Large intestine (tissue), 3 donors: ENCODE measurements at regions not wholly inside any gene's neighbourhood (a gene's known extent, or its start where the extent isn't known, plus 50 kb on each side); places are given as distances from the start of the nearest gene placed in this dataset.
A peak's percentile ranks its signal among the peaks of the same experiment; 100 is the strongest.

Experiments
- DNase-seq, 2 donors: peaks; one replicate each; pipeline versions ENCODE4 v3.0.0 to v3.0.0-alpha.2; 2013
- H3K27ac ChIP-seq: one replicate; pipeline ENCODE4 v1.5.1; 2013; ENCODE audit warnings: low read length
- H3K27me3 ChIP-seq: 2 replicates; pipeline ENCODE4 v1.6.1; 2013; ENCODE audit warnings: low read length; ENCODE audit not compliant: control insufficient read depth, insufficient read depth
- H3K36me3 ChIP-seq: 2 replicates; pipeline ENCODE4 v1.6.1; 2013; ENCODE audit warnings: low read length; ENCODE audit not compliant: control insufficient read depth, insufficient read depth
- H3K4me1 ChIP-seq: one replicate; pipeline ENCODE4 v1.6.1; 2013; ENCODE audit warnings: low read length; ENCODE audit not compliant: control insufficient read depth, insufficient read depth
- H3K4me3 ChIP-seq: one replicate; pipeline ENCODE4 v1.5.1; 2013; ENCODE audit warnings: low read length
- H3K9me3 ChIP-seq: one replicate; pipeline ENCODE4 v1.6.1; 2013; ENCODE audit warnings: mild to moderate bottlenecking, low read depth, low read length, moderate library complexity; ENCODE audit not compliant: control insufficient read depth
- WGBS: methylation state at CpG from one replicate; pipeline ENCODE4 v1.1.5; 2013; ENCODE audit warnings: low lambda C conversion rate; ENCODE audit not compliant: insufficient coverage; 5-methylcytosine and 5-hydroxymethylcytosine counted together

DNA sequence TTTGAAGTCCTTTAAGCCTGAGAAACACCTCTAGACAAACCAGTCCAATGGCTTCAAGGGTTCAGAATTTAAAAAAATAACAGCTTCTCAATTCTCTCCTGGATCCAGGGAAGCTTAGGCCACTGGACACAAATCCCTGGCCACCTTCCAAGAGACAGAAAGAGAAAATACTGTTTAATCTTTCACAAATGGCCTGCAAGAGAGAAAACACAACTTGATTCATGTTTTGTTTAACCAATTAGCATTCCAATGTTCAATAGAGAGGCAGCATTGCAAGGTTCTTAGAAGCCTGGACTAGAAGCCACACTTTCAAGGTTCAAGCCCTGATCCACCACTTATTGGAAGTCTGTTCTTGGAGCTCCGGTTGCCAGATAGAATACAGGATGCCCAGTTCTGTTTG is 109.0 kb upstream of the PARD3B start:
- no peaks in the 10 kb centered on the region for H3K4me1 ChIP-seq
- H3K27ac ChIP-seq, result no peak overlapping the region
- H3K9me3 ChIP-seq, result peaks cover 9% of the 10 kb centered on the region
- H3K27me3 ChIP-seq, result no peaks in the 10 kb centered on the region
- no peak overlapping the region for H3K4me3 ChIP-seq
- no peaks in the 10 kb centered on the region for H3K36me3 ChIP-seq
- DNase-seq, result no peak
- no CpG with 5 or more reads among the region's 1 CpG for WGBS

DNA sequence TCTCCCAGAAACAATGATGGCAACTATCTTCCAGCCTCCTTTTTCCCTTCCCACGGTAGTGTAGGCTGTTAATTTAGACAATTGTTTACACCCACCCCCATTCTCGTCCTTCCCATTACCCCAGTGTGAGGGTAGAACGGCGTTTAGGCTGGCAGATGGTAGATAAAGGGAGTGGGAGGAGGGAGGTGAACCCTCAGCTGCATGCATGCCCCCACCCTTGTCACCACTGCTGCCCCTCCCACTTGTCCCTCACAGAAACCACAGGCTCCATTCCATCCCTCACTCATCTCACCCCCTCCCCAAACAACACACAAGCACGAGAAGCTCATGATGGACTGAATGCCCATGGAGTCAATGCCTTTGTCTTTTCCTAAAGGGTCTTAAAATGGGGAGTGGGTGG is 107.9 kb upstream of the PARD3B start:
- WGBS, result no CpG with 5 or more reads among the region's 5 CpGs

GRCh38 chr2:204437815-204438756 is 107.2 kb upstream of the PARD3B start:
- Histone ChIP-seq H3K27me3 (no peaks in the 10 kb centered on the region), H3K4me1 (no peaks in the 10 kb centered on the region), H3K27ac (no peak overlapping the region), H3K9me3 (peaks cover 3% of the 10 kb centered on the region), H3K4me3 (no peak overlapping the region), H3K36me3 (no peaks in the 10 kb centered on the region)
- no peak for DNase-seq
- WGBS, result 94% methylated on average over 3 of the region's 18 CpGs

More for the DNA sequence above, 107.9 kb upstream of the PARD3B start:
- Histone ChIP-seq H3K27me3 (no peaks in the 10 kb centered on the region), H3K27ac (no peak overlapping the region), H3K9me3 (peaks cover 4% of the 10 kb centered on the region), H3K4me1 (no peaks in the 10 kb centered on the region), H3K36me3 (no peaks in the 10 kb centered on the region), H3K4me3 (no peak overlapping the region)
- DNase-seq, result no peak

DNA sequence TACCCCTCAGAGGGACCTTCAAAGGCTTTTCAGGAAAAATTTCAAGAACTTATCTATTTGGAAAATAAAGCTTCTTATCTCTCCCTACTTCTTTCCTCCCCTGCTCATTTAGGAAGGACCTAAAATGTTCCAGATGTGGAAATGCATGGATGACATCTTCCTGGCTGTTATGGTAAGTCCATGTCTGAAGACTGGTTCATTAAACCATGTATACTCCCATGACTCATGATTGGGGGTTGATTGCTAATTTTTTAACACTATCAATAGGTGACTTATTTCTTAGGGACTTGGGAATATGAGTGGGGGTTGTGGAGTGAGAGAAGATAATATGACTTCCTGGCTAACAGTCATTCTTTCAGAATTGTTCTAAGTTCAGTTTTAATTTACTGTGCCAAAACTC is 104.0 kb upstream of the PARD3B start:
- Histone ChIP-seq H3K9me3 (no peaks in the 10 kb centered on the region), H3K27ac (no peak overlapping the region), H3K27me3 (no peaks in the 10 kb centered on the region), H3K4me1 (no peaks in the 10 kb centered on the region), H3K36me3 (no peaks in the 10 kb centered on the region), H3K4me3 (no peak overlapping the region)
- DNase-seq, result no peak

DNA sequence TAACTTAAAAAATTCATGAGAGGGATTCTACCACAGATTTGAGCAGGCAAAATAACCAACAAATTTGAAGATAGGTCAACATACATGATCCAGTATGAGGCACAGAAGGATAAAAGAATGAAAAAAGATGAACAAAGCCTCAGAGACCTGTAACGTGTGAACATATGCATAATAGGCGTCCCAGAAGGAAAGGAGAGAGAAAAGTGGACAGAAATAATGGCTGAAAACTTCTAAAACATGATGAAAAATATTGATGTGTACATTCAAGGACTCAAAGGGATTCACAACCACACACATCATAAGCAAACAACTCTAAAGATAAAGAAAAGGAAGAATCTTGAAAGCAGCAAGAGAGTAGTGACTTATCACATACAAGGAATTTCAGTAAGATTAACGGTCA is 100.1 kb upstream of the PARD3B start:
- no peaks in the 10 kb centered on the region for H3K27me3 ChIP-seq
- no peak overlapping the region for H3K27ac ChIP-seq
- no peaks in the 10 kb centered on the region for H3K9me3 ChIP-seq
- 95% methylated on average over 3 of the region's 3 CpGs for WGBS
- H3K36me3 ChIP-seq, result no peaks in the 10 kb centered on the region
- no peaks in the 10 kb centered on the region for H3K4me1 ChIP-seq
- no peak overlapping the region for H3K4me3 ChIP-seq
- no peak for DNase-seq

DNA sequence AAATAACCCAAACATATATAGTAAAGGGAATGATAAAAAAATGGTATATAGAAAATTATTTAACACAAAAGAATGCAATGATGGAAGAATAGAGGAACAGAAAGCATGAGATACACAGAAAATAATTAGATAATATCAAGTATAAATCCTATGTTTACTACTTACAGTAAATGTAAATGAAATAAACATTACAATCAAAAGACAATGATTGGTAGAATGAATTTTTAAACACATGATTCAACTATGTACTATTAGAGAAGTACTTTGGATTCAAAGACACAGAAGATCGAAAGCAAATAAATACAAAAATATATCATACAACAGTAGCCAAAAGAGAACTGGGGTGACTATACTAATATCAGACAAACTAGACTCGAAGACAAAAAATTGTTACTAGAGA is 97.6 kb upstream of the PARD3B start:
- no peak overlapping the region for H3K27ac ChIP-seq
- no peaks in the 10 kb centered on the region for H3K27me3 ChIP-seq
- no peaks in the 10 kb centered on the region for H3K36me3 ChIP-seq
- H3K9me3 ChIP-seq, result no peaks in the 10 kb centered on the region
- DNase-seq, result no peak
- peaks cover 7% of the 10 kb centered on the region for H3K4me1 ChIP-seq
- no peak overlapping the region for H3K4me3 ChIP-seq
- WGBS, result 89% methylated on average over 1 of the region's 2 CpGs

GRCh38 chr2:204449977-204450376 is 95.3 kb upstream of the PARD3B start:
- H3K4me3 ChIP-seq, result no peak overlapping the region
- no peaks in the 10 kb centered on the region for H3K27me3 ChIP-seq
- H3K4me1 ChIP-seq, result peaks cover 20% of the 10 kb centered on the region
- no peaks in the 10 kb centered on the region for H3K36me3 ChIP-seq
- H3K9me3 ChIP-seq, result no peaks in the 10 kb centered on the region
- WGBS, result no CpG with 5 or more reads among the region's 3 CpGs
- no peak overlapping the region for H3K27ac ChIP-seq
- no peak for DNase-seq

GRCh38 chr2:204451766-204452165 is 93.5 kb upstream of the PARD3B start:
- Histone ChIP-seq H3K36me3 (no peaks in the 10 kb centered on the region), H3K4me1 (peaks cover 21% of the 10 kb centered on the region), H3K4me3 (no peak overlapping the region), H3K9me3 (no peaks in the 10 kb centered on the region), H3K27ac (peak overlapping the region; percentile 45), H3K27me3 (no peaks in the 10 kb centered on the region)
- WGBS, result no CpG with 5 or more reads among the region's 2 CpGs
- no peak for DNase-seq

- no peaks in the 10 kb centered on the region for H3K9me3 ChIP-seq
- H3K4me1 ChIP-seq, result peaks cover 21% of the 10 kb centered on the region
- no peak overlapping the region for H3K4me3 ChIP-seq
- H3K27me3 ChIP-seq, result no peaks in the 10 kb centered on the region
- peak; percentile 75 to 89 for DNase-seq
- no peaks in the 10 kb centered on the region for H3K36me3 ChIP-seq
- no CpG with 5 or more reads among the region's 7 CpGs for WGBS
- H3K27ac ChIP-seq, result peak overlapping the region; percentile 45
These were observed 92.7 kb upstream of the PARD3B start for GRCh38 chr2:204452464-204453023.

DNA sequence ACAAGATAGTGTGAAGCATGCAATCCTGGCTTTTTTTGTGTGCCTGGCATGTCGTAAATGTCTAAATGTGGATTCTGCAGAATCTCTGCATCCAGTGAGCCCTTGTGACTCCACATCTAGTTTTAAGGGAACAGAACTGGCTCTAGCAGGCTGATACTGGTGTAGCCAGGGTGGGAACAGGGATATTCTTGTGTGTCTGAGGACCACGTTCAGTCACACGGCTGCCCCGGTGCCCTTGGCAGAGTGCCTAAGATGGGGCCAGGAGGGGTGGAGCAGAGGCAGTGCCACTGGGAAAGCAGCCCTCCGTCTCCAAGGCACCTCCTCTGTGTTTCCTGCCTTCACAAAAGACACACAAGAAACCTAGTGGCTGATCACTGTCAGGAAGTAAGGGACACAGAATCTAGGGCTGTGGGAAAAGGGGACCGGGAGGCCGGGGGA is 91.5 kb upstream of the PARD3B start:
- Histone ChIP-seq H3K36me3 (no peaks in the 10 kb centered on the region), H3K27ac (peak overlapping the region; percentile 53), H3K4me1 (peaks cover 21% of the 10 kb centered on the region), H3K9me3 (no peaks in the 10 kb centered on the region), H3K4me3 (no peak overlapping the region), H3K27me3 (no peaks in the 10 kb centered on the region)
- peak; percentile 58 to 85 for DNase-seq
- no CpG with 5 or more reads among the region's 7 CpGs for WGBS
